ENCODE measurements at regions not wholly inside any gene's neighbourhood (a gene's known extent, or its start where the extent isn't known, plus 50 kb on each side); places are given as distances from the start of the nearest gene placed in this dataset.

- intact Hi-C loops (cut with DNase I), result no loop called here
- Histone ChIP-seq H3K27ac (no peak overlapping the region), H3K4me1 (no peaks in the 10 kb centered on the region), H3K36me3 (no peaks in the 10 kb centered on the region), H3K9me3 (no peaks in the 10 kb centered on the region), H3K27me3 (no peaks in the 10 kb centered on the region), H3K4me3 (no peak overlapping the region)
- ATAC-seq (peak in 1 of 4 donors; percentile 38), DNase-seq (no peak)
- WGBS (ENCODE audit: insufficient coverage, low coverage, low lambda C conversion rate, missing lambda C conversion rate), result 39% methylated on average over 1 of the region's 1 CpG
- TF ChIP-seq, protein P1, sequence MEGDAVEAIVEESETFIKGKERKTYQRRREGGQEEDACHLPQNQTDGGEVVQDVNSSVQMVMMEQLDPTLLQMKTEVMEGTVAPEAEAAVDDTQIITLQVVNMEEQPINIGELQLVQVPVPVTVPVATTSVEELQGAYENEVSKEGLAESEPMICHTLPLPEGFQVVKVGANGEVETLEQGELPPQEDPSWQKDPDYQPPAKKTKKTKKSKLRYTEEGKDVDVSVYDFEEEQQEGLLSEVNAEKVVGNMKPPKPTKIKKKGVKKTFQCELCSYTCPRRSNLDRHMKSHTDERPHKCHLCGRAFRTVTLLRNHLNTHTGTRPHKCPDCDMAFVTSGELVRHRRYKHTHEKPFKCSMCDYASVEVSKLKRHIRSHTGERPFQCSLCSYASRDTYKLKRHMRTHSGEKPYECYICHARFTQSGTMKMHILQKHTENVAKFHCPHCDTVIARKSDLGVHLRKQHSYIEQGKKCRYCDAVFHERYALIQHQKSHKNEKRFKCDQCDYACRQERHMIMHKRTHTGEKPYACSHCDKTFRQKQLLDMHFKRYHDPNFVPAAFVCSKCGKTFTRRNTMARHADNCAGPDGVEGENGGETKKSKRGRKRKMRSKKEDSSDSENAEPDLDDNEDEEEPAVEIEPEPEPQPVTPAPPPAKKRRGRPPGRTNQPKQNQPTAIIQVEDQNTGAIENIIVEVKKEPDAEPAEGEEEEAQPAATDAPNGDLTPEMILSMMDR (IDR thresholded peaks at IDR 0.05), result no peak
- TF ChIP-seq POLR2A (IDR thresholded peaks at IDR 0.05), result no peak
Measured at GRCh38 chr18:76589316-76589715, 94.3 kb upstream of the ZNF516 start.

DNA sequence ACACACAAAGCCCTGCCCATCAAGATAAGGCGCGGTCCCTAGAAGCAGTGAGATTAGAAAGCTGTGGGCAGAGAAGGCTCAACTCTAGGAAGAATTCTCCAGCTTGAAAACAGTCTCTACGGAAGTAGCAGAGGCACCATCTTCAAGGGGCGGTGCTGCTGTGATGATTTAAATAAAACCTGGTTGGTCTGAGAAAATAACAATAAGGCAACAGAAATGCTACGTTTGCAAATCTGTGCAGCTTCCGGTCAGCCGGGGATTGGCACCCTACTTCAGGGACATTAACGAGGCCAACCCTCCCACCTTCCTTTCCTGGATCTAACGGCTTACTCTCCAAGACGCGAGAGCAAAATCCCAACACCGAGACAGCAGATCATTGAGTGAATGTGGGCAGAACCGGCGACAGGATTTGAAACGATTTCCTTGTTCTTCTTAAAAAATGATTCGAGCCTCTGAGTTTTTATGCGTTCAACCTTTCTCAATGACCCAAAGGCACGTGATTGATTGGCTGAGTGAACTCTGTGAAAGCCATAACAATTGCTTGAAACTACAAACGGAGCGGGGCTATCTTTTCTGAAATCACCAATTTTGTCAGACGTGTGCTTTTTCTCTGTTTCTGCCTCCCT is 93.7 kb upstream of the ZNF516 start:
- DNase-seq, result no peak
- Histone ChIP-seq H3K4me3 (peak overlapping the region in 2 of 3 donors; percentile 9 to 26), H3K9me3 (no peaks in the 10 kb centered on the region), H3K27ac (no peak overlapping the region), H3K36me3 (no peaks in the 10 kb centered on the region), H3K4me1 (no peaks in the 10 kb centered on the region), H3K27me3 (no peaks in the 10 kb centered on the region)
- TF ChIP-seq, protein P1 (IDR thresholded peaks at IDR 0.05), result no peak
- TF ChIP-seq POLR2A (IDR thresholded peaks at IDR 0.05), result no peak
- 29% methylated on average over 13 of the region's 21 CpGs for WGBS (ENCODE audit: insufficient coverage, low coverage, low lambda C conversion rate, missing lambda C conversion rate)
- ATAC-seq, result peak in 3 of 4 donors; percentile 31 to 52 (median 43)
- intact Hi-C loops (cut with DNase I), result no loop called here

DNA sequence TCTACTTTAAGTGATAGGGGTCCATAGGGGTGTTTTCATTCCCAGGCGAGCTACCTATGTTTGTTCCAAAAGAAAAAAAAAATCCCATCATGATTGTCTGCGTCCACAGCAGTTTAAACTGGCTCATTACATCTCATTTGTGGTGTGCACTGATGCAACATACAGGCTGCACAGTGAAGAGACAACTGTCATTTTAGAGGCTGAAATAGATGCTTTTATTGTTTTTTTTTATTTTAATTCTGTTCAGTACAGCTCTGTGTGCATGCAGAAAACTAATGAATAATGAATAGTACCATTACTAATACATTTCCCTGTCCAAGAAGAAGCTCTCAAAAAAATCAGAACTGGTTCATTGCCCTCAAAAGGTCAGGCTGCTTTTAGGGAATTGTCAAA is 92.8 kb upstream of the ZNF516 start:
- 85% methylated on average over 2 of the region's 2 CpGs for WGBS (ENCODE audit: insufficient coverage, low coverage, low lambda C conversion rate, missing lambda C conversion rate)
- Histone ChIP-seq H3K4me1 (no peaks in the 10 kb centered on the region), H3K36me3 (no peaks in the 10 kb centered on the region), H3K27ac (no peak overlapping the region), H3K4me3 (no peak overlapping the region), H3K9me3 (no peaks in the 10 kb centered on the region), H3K27me3 (no peaks in the 10 kb centered on the region)
- DNase-seq, result no peak
- intact Hi-C loops (cut with DNase I), result no loop called here
- no peak for ATAC-seq
- TF ChIP-seq, protein P1 (IDR thresholded peaks at IDR 0.05), result no peak
- TF ChIP-seq POLR2A (IDR thresholded peaks at IDR 0.05), result no peak

DNA sequence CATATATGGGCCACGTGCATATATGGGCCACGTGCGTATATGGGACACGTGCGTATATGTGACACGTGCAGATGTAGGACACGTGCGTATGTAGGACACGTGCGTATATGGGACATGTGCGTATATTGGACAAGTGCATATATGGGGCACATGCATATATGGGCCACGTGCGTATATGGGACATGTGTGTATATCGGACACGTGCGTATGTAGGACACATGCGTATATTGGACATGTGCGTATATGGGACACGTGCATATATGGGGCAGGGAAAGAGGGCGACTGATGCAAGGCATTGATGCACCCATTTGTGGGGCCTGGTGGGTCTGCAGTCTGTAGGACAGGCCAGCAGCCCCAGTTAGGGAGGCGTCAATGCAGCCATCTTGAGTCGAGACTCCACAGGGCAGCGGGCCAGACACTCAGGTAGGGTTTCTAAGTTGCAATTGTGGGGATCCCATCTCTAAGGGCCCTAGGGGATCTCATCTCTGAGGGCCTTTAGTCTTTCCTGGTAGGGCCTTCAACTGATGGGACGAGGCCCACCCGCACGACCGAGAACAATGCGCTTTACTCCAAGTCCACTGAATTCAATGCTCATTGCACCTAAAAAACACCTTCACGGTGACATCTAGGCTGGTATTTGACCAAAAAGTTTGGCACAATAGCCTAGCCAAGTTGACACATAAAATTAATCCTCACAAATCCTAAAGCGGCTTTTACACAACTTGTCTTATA is 92.3 kb upstream of the ZNF516 start:
- H3K4me3 ChIP-seq, result no peak overlapping the region
- WGBS (ENCODE audit: insufficient coverage, low coverage, low lambda C conversion rate, missing lambda C conversion rate), result 95% methylated on average over 22 of the region's 30 CpGs
- intact Hi-C loops (cut with DNase I), result no loop called here
- DNase-seq (no peak), ATAC-seq (no peak)
- H3K4me1 ChIP-seq, result no peaks in the 10 kb centered on the region
- no peaks in the 10 kb centered on the region for H3K9me3 ChIP-seq
- H3K27me3 ChIP-seq, result no peaks in the 10 kb centered on the region
- H3K27ac ChIP-seq, result no peak overlapping the region
- no peaks in the 10 kb centered on the region for H3K36me3 ChIP-seq
- no peak for TF ChIP-seq POLR2A (IDR thresholded peaks at IDR 0.05)
- TF ChIP-seq, protein P1 (IDR thresholded peaks at IDR 0.05), result no peak

All from right lobe of liver (tissue), 6 donors.